VCaP (cell line): ENCODE measurements at regions not wholly inside any gene's neighbourhood (a gene's known extent, or its start where the extent isn't known, plus 50 kb on each side); places are given as distances from the start of the nearest gene placed in this dataset.

Experiments
- H3K27ac ChIP-seq: fragments of 450-650 bp; 2 replicates; pipeline ENCODE4 v1.5.1; 2017
- TF ChIP-seq, protein P1 (sequence below): fragments of 450-650 bp; conservative IDR thresholded peaks from 2 replicates; pipeline ENCODE4 v1.5.1; 2017; ENCODE audit warnings: mild to moderate bottlenecking, moderate library complexity

DNA sequence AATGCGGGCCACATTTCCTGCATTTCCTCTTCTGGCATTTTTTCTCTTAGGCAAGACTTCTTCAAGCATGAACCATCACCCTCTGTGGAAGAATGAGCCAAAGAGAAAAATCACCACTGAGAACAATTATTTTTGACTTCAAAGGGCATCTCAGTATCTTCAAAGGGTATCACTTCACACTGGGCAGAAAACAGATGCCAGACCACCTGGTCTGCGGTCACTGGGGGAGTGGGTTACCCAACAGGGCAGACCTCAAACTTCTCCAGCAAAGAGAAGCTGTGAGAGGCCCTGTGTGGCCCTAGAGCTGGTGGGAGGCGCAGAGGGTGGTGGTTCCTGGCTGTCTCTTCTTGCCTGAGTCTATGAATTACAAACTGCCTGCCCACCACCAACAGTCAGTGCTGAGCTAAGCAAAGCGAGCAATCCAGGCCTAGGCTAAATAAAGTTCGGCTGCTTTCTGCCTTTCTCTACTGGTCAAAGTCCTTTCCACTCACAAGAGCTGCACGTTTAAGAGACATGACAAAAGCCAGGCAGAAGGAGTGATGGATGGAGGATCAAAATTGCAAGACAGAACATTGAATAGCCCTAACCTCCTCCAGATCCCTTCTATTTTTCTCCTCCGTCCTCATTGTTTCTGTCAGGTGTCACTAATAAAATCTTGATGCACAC is 602.7 kb upstream of the CDH5 start:
- H3K27ac ChIP-seq: no peak overlapping the region
- TF ChIP-seq, protein P1, sequence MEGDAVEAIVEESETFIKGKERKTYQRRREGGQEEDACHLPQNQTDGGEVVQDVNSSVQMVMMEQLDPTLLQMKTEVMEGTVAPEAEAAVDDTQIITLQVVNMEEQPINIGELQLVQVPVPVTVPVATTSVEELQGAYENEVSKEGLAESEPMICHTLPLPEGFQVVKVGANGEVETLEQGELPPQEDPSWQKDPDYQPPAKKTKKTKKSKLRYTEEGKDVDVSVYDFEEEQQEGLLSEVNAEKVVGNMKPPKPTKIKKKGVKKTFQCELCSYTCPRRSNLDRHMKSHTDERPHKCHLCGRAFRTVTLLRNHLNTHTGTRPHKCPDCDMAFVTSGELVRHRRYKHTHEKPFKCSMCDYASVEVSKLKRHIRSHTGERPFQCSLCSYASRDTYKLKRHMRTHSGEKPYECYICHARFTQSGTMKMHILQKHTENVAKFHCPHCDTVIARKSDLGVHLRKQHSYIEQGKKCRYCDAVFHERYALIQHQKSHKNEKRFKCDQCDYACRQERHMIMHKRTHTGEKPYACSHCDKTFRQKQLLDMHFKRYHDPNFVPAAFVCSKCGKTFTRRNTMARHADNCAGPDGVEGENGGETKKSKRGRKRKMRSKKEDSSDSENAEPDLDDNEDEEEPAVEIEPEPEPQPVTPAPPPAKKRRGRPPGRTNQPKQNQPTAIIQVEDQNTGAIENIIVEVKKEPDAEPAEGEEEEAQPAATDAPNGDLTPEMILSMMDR: no peak

DNA sequence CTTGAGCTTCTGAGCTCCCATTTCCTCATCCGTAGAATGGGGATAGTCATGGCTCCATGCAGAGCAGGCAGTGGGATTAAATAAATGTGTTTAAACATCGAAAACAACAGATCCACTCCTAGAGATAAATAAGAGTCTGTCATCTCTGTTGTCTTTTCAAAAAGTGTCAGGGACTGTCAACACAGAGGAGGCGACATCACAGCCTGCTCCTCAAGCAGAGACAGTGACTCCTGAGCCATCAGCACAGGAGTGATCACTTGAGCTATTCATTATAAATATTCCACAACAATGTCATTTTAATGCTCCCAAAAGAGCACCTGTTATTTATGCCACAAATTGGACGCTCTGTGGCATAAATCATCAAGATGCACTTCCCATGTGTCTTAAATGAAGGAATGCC is 605.6 kb upstream of the CDH5 start:
- H3K27ac ChIP-seq: no peak overlapping the region
- TF ChIP-seq, protein P1: no peak

DNA sequence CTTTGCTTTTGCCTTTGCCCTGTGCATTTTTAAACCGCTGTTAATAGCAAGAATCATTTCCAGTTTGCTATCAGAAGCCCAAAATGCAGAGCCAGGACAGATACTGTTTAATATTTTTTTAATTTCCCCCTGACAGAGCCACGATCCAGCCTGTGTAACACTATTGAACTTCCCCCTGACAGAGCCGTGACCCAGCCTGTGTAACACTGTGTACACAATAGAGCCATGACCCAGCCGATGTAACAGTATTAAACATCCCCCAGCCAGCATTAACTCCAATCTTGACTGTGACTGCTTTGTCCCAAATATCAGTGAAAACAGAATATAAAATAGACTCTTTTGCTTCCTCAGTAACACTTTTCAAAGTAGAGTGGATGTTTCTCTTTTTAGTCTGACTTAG is 607.9 kb upstream of the CDH5 start:
- no peak overlapping the region for H3K27ac ChIP-seq
- TF ChIP-seq, protein P1: no peak

DNA sequence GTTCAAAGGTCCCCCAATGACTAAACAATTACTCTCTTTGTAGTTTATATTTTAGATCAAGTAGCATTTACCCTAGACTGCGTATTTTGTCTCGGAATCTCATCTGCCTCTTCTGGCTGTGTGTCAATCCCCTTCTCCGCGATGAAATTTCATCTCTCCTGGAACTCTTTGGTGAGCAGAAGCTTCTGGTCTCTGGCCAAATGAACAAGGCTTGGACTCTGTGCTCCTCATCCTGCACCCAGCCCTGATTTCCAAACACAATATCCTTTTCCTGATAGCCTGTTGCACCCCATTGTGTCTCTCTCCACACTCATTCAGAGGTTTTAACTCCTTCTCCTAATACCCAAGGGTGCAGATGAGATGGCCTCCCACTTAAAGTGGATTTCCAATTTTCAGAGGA is 609.4 kb upstream of the CDH5 start:
- TF ChIP-seq, protein P1: no peak

DNA sequence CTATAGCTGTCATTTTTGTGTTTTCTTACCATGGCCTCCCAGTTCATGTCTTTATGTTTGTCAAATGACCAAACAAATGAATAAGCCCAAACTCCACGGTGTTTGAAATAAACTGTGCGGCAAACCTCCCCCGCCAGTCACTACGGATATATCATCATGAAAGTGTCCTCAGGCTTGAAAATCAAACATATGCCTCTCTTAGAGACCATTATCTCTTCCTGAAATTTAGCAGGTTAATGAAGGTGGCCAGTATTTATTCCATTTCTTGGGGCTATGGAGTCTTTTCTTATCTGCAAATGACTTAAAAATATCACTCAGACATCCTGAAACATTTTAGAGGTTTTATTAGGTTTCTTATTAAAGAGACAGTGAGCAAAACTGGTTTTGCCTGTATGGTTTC is 610.3 kb upstream of the CDH5 start:
- H3K27ac ChIP-seq: peak overlapping the region; percentile 76
- TF ChIP-seq, protein P1: no peak

More for the DNA sequence above, 609.4 kb upstream of the CDH5 start:
- peak overlapping the region; percentile 76 for H3K27ac ChIP-seq

DNA sequence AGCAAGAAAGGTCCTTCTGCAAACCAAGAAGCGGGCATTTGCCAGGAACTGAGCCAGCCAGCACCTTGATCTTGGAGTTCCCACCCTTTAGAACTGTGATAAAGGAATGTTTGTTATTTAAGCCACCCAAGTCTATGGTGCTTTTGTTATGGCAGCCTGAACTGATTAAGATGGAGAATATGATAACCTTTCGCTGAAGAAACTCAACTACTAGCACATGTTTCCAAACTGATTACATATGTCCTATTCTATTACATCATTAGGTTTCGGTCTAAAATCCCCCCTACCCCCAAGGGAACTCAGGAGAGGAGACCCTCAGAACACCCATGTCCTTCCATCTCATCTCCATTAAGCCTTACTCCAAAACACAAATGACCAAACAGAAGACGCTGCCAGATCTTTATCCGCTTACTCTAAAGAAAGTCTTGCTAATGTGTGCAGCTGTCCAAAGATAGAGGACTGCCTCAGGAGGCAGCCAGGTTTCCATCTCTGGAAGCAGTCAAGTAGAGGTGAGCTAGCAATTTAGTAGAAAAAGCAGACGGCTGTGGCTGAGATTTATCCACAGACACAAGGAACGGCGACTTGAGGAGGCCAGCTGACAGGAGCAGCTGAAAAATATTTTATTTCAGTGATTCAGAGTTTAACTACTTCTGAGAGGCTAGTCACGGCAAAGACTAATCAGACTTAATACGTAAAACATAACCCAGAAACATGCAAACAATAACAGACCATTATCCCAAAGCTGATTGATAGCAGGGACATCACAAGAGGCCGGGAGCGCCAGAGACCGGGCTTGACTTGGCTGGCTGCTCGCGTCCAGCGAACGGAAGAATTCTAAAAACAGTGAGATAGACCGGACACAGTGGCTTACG is 611.4 kb upstream of the CDH5 start:
- TF ChIP-seq, protein P1: no peak
- peak overlapping the region; percentile 76 for H3K27ac ChIP-seq

DNA sequence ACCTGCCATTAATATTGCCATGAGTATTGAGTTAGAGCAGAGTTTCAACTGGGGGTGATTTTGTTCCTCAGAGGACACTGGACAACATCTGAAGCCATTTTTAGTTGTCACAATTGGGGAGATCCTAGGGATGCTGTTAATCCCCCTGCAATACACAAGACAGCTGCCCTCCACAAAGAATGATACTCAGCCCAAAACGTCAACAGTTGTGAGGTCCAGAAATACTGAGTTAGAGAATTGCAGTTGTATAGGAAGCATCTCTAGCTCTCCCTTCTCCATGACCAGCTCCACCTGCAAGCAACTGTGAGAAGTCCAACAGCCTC is 614.0 kb upstream of the CDH5 start:
- no peak overlapping the region for H3K27ac ChIP-seq
- TF ChIP-seq, protein P1: no peak
